ENCODE measurements at regions not wholly inside any gene's neighbourhood (a gene's known extent, or its start where the extent isn't known, plus 50 kb on each side); places are given as distances from the start of the nearest gene placed in this dataset.

- ATAC-seq: no peak
- no peak overlapping the region for H3K27ac Mint-ChIP-seq
- ChIA-PET CTCF (no interaction called here), POLR2A (no interaction called here)
- H3K9me3 Mint-ChIP-seq: peaks cover 37% of the 10 kb centered on the region
- no peaks in the 10 kb centered on the region for H3K27me3 Mint-ChIP-seq (ENCODE audit: low read depth)
- H3K36me3 Mint-ChIP-seq: peaks cover 6% of the 10 kb centered on the region
- DNase-seq (ENCODE audit: low spot score): no peak
- no peak overlapping the region for H3K4me3 Mint-ChIP-seq
- peaks cover 10% of the 10 kb centered on the region for H3K4me1 Mint-ChIP-seq
- no peak for TF ChIP-seq PREB (CRISPR knock-in tag; IDR thresholded peaks at IDR 0.05; ENCODE audit: borderline replicate concordance)
Observed at GRCh38 chr1:69070660-69071373, 496.9 kb upstream of the LRRC7 start.

GRCh38 chr1:69073176-69073575 lies 494.5 kb upstream of the LRRC7 start:
- CTCF ChIA-PET: no interaction called here
- peak; percentile 42; the same call in 1 of the 2 replicates for ATAC-seq

GRCh38 chr1:69076631-69077030 lies 491.1 kb upstream of the LRRC7 start:
- ATAC-seq (peak; percentile 62), DNase-seq (ENCODE audit: low spot score) (no peak)
- POLR2A ChIA-PET: no interaction called here
- Mint-ChIP-seq H3K9me3 (peaks cover 16% of the 10 kb centered on the region; the same call in 1 of the 2 replicates), H3K27ac (peak overlapping the region; percentile 90), H3K27me3 (ENCODE audit: low read depth) (peaks cover 15% of the 10 kb centered on the region), H3K4me3 (no peak overlapping the region; the same call in 1 of the 2 replicates), H3K36me3 (peaks cover 6% of the 10 kb centered on the region), H3K4me1 (peaks cover 52% of the 10 kb centered on the region)
- CTCF ChIA-PET: no interaction called here
- TF ChIP-seq HMGA2 (CRISPR knock-in tag; IDR thresholded peaks at IDR 0.05) (no peak), ATF3 (CRISPR knock-in tag; conservative IDR thresholded peaks at IDR 0.05) (no peak), CREM (CRISPR knock-in tag; IDR thresholded peaks at IDR 0.05) (no peak), ZSCAN18 (CRISPR knock-in tag; IDR thresholded peaks at IDR 0.05) (no peak), PREB (CRISPR knock-in tag; IDR thresholded peaks at IDR 0.05; ENCODE audit: borderline replicate concordance) (no peak), MLX (CRISPR knock-in tag; IDR thresholded peaks at IDR 0.05) (no peak), OVOL2 (CRISPR knock-in tag; IDR thresholded peaks at IDR 0.05; ENCODE audit: borderline replicate concordance) (no peak), NR1H2 (CRISPR knock-in tag; IDR thresholded peaks at IDR 0.05) (no peak), SMAD4 (CRISPR knock-in tag; IDR thresholded peaks at IDR 0.05) (no peak), ZNF416 (CRISPR knock-in tag; IDR thresholded peaks at IDR 0.05) (no peak), ATF2 (CRISPR knock-in tag; IDR thresholded peaks at IDR 0.05; ENCODE audit: borderline replicate concordance, low read depth) (no peak)
- TF ChIP-seq, protein P1, sequence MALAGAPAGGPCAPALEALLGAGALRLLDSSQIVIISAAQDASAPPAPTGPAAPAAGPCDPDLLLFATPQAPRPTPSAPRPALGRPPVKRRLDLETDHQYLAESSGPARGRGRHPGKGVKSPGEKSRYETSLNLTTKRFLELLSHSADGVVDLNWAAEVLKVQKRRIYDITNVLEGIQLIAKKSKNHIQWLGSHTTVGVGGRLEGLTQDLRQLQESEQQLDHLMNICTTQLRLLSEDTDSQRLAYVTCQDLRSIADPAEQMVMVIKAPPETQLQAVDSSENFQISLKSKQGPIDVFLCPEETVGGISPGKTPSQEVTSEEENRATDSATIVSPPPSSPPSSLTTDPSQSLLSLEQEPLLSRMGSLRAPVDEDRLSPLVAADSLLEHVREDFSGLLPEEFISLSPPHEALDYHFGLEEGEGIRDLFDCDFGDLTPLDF (CRISPR knock-in tag; IDR thresholded peaks at IDR 0.05): no peak

More at GRCh38 chr1:69073176-69073575, 494.5 kb upstream of the LRRC7 start:
- peaks cover 6% of the 10 kb centered on the region for H3K36me3 Mint-ChIP-seq
- DNase-seq (ENCODE audit: low spot score): peak; percentile 22
- POLR2A ChIA-PET: no interaction called here
- no peak overlapping the region for H3K27ac Mint-ChIP-seq
- peaks cover 37% of the 10 kb centered on the region for H3K9me3 Mint-ChIP-seq
- H3K4me3 Mint-ChIP-seq: no peak overlapping the region
- H3K4me1 Mint-ChIP-seq: peaks cover 31% of the 10 kb centered on the region
- TF ChIP-seq CTCF (IDR thresholded peaks at IDR 0.05): 0 out of 2 replicates have a peak, but pooled peaks have one; percentile 19
- TF ChIP-seq NR3C1 (CRISPR knock-in tag; conservative IDR thresholded peaks at IDR 0.05; ENCODE audit: low read depth): no peak
- TF ChIP-seq ESRRA (CRISPR knock-in tag; IDR thresholded peaks at IDR 0.05; ENCODE audit: borderline replicate concordance): no peak
- TF ChIP-seq, protein P2, sequence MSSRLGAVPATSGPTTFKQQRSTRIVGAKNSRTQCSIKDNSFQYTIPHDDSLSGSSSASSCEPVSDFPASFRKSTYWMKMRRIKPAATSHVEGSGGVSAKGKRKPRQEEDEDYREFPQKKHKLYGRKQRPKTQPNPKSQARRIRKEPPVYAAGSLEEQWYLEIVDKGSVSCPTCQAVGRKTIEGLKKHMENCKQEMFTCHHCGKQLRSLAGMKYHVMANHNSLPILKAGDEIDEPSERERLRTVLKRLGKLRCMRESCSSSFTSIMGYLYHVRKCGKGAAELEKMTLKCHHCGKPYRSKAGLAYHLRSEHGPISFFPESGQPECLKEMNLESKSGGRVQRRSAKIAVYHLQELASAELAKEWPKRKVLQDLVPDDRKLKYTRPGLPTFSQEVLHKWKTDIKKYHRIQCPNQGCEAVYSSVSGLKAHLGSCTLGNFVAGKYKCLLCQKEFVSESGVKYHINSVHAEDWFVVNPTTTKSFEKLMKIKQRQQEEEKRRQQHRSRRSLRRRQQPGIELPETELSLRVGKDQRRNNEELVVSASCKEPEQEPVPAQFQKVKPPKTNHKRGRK (CRISPR knock-in tag; IDR thresholded peaks at IDR 0.05; ENCODE audit: borderline replicate concordance): no peak
- TF ChIP-seq TEAD4 (CRISPR knock-in tag; IDR thresholded peaks at IDR 0.05): no peak
- no peaks in the 10 kb centered on the region for H3K27me3 Mint-ChIP-seq (ENCODE audit: low read depth)

All from WTC11 (cell line).